WERI-Rb-1 (cell line): ENCODE measurements at regions not wholly inside any gene's neighbourhood (a gene's known extent, or its start where the extent isn't known, plus 50 kb on each side); places are given as distances from the start of the nearest gene placed in this dataset.

Source experiments
- DNase-seq: peaks from one replicate; pipeline ENCODE4 v3.0.0-alpha.2; 2020
- H3K27ac ChIP-seq: fragments of 250-450 bp; sonication (Bioruptor Pico); 2 replicates; pipeline ENCODE4 v1.5.1; 2020; ENCODE audit warnings: mild to moderate bottlenecking, moderate library complexity
- H3K27me3 ChIP-seq: fragments of 250-450 bp; sonication (Bioruptor Pico); 2 replicates; pipeline ENCODE4 v1.5.1; 2021; ENCODE audit warnings: mild to moderate bottlenecking, low read depth, moderate library complexity; ENCODE audit not compliant: insufficient read depth, severe bottlenecking
- H3K36me3 ChIP-seq: fragments of 250-450 bp; sonication (Bioruptor Pico); 2 replicates; pipeline ENCODE4 v1.5.1; 2020; ENCODE audit warnings: mild to moderate bottlenecking, moderate library complexity
- H3K4me3 ChIP-seq: 2 replicates; pipeline ENCODE4 v1.5.1; 2011; ENCODE audit warnings: low read depth, mild to moderate bottlenecking, control low read depth, low read length
- H3K9me3 ChIP-seq: fragments of 250-450 bp; sonication (Bioruptor Pico); 2 replicates; pipeline ENCODE4 v1.5.1; 2021; ENCODE audit warnings: mild to moderate bottlenecking, moderate library complexity; ENCODE audit not compliant: severe bottlenecking
- TF ChIP-seq, protein P1 (sequence below): IDR thresholded peaks from 2 replicates; pipeline ENCODE4 v1.5.1; 2011; ENCODE audit warnings: low read depth, mild to moderate bottlenecking, control low read depth, inconsistent platforms, low read length

GRCh38 chr10:23525406-23525805 is 86.5 kb downstream of the OTUD1 start:
- Histone ChIP-seq H3K27me3 (no peaks in the 10 kb centered on the region), H3K27ac (no peak overlapping the region), H3K36me3 (no peaks in the 10 kb centered on the region), H3K9me3 (no peaks in the 10 kb centered on the region), H3K4me3 (no peak overlapping the region)
- no peak for DNase-seq
- TF ChIP-seq, protein P1, sequence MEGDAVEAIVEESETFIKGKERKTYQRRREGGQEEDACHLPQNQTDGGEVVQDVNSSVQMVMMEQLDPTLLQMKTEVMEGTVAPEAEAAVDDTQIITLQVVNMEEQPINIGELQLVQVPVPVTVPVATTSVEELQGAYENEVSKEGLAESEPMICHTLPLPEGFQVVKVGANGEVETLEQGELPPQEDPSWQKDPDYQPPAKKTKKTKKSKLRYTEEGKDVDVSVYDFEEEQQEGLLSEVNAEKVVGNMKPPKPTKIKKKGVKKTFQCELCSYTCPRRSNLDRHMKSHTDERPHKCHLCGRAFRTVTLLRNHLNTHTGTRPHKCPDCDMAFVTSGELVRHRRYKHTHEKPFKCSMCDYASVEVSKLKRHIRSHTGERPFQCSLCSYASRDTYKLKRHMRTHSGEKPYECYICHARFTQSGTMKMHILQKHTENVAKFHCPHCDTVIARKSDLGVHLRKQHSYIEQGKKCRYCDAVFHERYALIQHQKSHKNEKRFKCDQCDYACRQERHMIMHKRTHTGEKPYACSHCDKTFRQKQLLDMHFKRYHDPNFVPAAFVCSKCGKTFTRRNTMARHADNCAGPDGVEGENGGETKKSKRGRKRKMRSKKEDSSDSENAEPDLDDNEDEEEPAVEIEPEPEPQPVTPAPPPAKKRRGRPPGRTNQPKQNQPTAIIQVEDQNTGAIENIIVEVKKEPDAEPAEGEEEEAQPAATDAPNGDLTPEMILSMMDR = no peak

DNA sequence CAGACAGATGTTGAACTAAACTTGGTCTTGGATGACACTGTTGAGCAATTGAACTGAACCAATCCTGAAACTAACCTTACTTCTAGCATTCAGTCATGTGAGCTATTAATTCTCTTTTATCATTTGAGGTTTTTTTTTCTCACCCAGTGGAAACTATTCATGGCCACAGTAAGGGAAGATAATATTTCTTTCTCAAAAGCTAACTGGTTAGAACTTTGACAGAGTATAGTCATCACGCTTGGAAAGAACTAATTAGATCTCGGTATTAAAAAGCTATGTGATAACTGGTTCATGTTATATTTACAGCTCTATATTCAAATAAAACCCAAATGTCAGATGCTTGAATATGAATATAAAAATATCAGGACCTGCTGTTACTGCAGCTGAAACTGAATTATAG is 89.5 kb downstream of the OTUD1 start:
- H3K27ac ChIP-seq = no peak overlapping the region
- no peaks in the 10 kb centered on the region for H3K27me3 ChIP-seq
- H3K9me3 ChIP-seq = no peaks in the 10 kb centered on the region
- TF ChIP-seq, protein P1 = no peak
- no peak for DNase-seq
- H3K4me3 ChIP-seq = no peak overlapping the region
- H3K36me3 ChIP-seq = no peaks in the 10 kb centered on the region

DNA sequence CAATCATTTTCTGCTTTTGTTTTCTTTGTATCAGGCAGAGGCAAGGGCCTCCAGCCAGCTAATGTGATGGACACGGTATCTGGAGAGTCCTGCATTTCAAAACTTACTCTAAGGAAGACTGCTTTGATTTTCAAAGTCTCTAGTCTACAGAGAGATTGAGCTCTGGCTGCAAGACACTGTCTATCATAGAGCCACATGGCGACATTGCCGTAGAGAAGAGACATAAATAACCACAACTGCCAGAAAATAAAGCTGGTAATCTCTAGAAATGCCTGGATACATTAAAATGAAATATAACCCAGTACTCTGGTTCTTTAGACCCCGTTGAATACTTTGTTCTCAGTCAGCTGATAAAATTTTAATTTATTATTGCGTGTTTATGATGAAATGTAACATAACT is 90.8 kb downstream of the OTUD1 start:
- TF ChIP-seq, protein P1 = no peak
- H3K9me3 ChIP-seq = no peaks in the 10 kb centered on the region
- H3K4me3 ChIP-seq = no peak overlapping the region

GRCh38 chr10:23530079-23530478 is 91.2 kb downstream of the OTUD1 start:
- DNase-seq = no peak
- Histone ChIP-seq H3K4me3 (no peak overlapping the region), H3K9me3 (no peaks in the 10 kb centered on the region), H3K36me3 (no peaks in the 10 kb centered on the region), H3K27me3 (no peaks in the 10 kb centered on the region), H3K27ac (no peak overlapping the region)
- TF ChIP-seq, protein P1 = no peak

More for the DNA sequence above, 90.8 kb downstream of the OTUD1 start:
- Histone ChIP-seq H3K36me3 (no peaks in the 10 kb centered on the region), H3K27ac (no peak overlapping the region), H3K27me3 (no peaks in the 10 kb centered on the region)
- no peak for DNase-seq

GRCh38 chr10:23533212-23533611 is 94.3 kb downstream of the OTUD1 start:
- TF ChIP-seq, protein P1 = no peak
- Histone ChIP-seq H3K36me3 (no peaks in the 10 kb centered on the region), H3K4me3 (no peak overlapping the region)

DNA sequence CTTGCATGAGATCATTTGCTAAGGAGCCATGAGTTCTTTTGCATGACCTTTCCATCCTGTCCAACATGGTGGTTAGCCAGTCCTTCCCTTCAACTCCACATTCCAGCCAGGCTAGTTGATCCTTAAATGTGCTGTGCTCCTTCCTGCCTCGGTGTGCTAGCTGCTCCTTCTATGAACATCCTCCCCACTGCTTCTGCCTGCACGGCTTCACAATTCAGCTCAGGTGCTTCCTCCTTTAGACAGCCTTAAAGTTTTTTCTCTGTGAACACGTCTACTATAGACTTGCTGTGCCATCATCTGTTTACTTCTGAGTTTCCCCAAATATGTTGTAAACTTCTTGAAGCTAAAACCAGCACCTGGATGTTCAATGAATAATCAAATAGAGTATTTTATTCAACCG is 95.5 kb downstream of the OTUD1 start:
- Histone ChIP-seq H3K4me3 (no peak overlapping the region), H3K9me3 (no peaks in the 10 kb centered on the region), H3K27me3 (no peaks in the 10 kb centered on the region), H3K27ac (no peak overlapping the region), H3K36me3 (no peaks in the 10 kb centered on the region)
- no peak for DNase-seq
- TF ChIP-seq, protein P1 = no peak

More at GRCh38 chr10:23533212-23533611, 94.3 kb downstream of the OTUD1 start:
- DNase-seq = no peak
- no peaks in the 10 kb centered on the region for H3K27me3 ChIP-seq
- no peak overlapping the region for H3K27ac ChIP-seq
- H3K9me3 ChIP-seq = no peaks in the 10 kb centered on the region
